HepG2 (cell line): ENCODE measurements at regions not wholly inside any gene's neighbourhood (a gene's known extent, or its start where the extent isn't known, plus 50 kb on each side); places are given as distances from the start of the nearest gene placed in this dataset.

Experiments used
- ARID4A ChIP-seq: sonication (generic); formaldehyde crosslinking; IDR thresholded peaks from 2 replicates; pipeline ENCODE4 v1.5.0; 2020; ENCODE audit warnings: mild to moderate bottlenecking, missing genetic modification reagents, borderline replicate concordance
- CHCHD3 ChIP-seq: sonication (generic); formaldehyde crosslinking; IDR thresholded peaks from 2 replicates; pipeline ENCODE4 v1.8.0; 2022; ENCODE audit warnings: mild to moderate bottlenecking, missing genetic modification reagents, moderate library complexity
- FOXC1 ChIP-seq: sonication (generic); formaldehyde crosslinking; IDR thresholded peaks from 2 replicates; pipeline ENCODE4 v1.8.0; 2022; ENCODE audit warnings: mild to moderate bottlenecking, missing genetic modification reagents, borderline replicate concordance
- GABPA ChIP-seq, 2 experiments: IDR thresholded peaks; 2 replicates each; pipeline ENCODE4 v1.6.1; 2011 to 2016; ENCODE audit warnings: low read depth in 2 of 2, low read length in 1 of 2, missing biosample characterization in 1 of 2, missing genetic modification characterization in 1 of 2
- GFI1 ChIP-seq: sonication (generic); formaldehyde crosslinking; IDR thresholded peaks from 2 replicates; pipeline ENCODE4 v1.5.0; 2020; ENCODE audit warnings: missing genetic modification reagents, mild to moderate bottlenecking, borderline replicate concordance
- GMEB1 ChIP-seq: sonication (generic); formaldehyde crosslinking; IDR thresholded peaks from 2 replicates; pipeline ENCODE4 v1.5.1; 2020; ENCODE audit warnings: missing genetic modification reagents, mild to moderate bottlenecking, borderline replicate concordance
- HBP1 ChIP-seq: IDR thresholded peaks from 2 replicates; pipeline ENCODE4 v1.6.1; 2016; ENCODE audit warnings: low read depth, control low read depth
- HIVEP1 ChIP-seq: sonication (generic); formaldehyde crosslinking; IDR thresholded peaks from 2 replicates; pipeline ENCODE4 v1.4.0; 2020; ENCODE audit warnings: mild to moderate bottlenecking, missing genetic modification reagents
- HNF1B ChIP-seq: sonication (generic); formaldehyde crosslinking; IDR thresholded peaks from 2 replicates; pipeline ENCODE4 v1.5.1; 2020; ENCODE audit warnings: mild to moderate bottlenecking, moderate library complexity, missing genetic modification reagents
- MBD4 ChIP-seq: IDR thresholded peaks from 2 replicates; pipeline ENCODE4 v1.6.1; 2012; ENCODE audit warnings: low read length, inconsistent platforms, borderline replicate concordance
- NR2C2 ChIP-seq: sonication (generic); formaldehyde crosslinking; IDR thresholded peaks from 2 replicates; pipeline ENCODE4 v1.4.0; 2020; ENCODE audit warnings: missing genetic modification reagents, mild to moderate bottlenecking, moderate library complexity, borderline replicate concordance
- RFX1 ChIP-seq: fragments of 450-650 bp; IDR thresholded peaks from 2 replicates; pipeline ENCODE4 v1.6.1; 2017
- SATB2 ChIP-seq: sonication (generic); formaldehyde crosslinking; IDR thresholded peaks from 2 replicates; pipeline ENCODE4 v1.5.0; 2020; ENCODE audit warnings: missing genetic modification reagents
- SRSF9 ChIP-seq: fragments of 200-400 bp; formaldehyde crosslinking; IDR thresholded peaks from 2 replicates; pipeline ENCODE4 v1.6.1; 2018; ENCODE audit warnings: borderline replicate concordance, mild to moderate bottlenecking, low read depth, low read length; ENCODE audit not compliant: insufficient read depth, poor library complexity, severe bottlenecking
- TCF7L2 ChIP-seq: IDR thresholded peaks from 2 replicates; pipeline ENCODE4 v1.6.1; 2011; ENCODE audit warnings: mild to moderate bottlenecking, low read depth, low read length, moderate library complexity
- ZNF234 ChIP-seq: sonication (generic); formaldehyde crosslinking; conservative IDR thresholded peaks from 2 replicates; pipeline ENCODE4 v1.5.1; 2020; ENCODE audit warnings: mild to moderate bottlenecking, missing genetic modification reagents
- ZNF282 ChIP-seq: fragments of 450-650 bp; IDR thresholded peaks from 2 replicates; pipeline ENCODE4 v1.6.1; 2018; ENCODE audit not compliant: partially characterized antibody
- ZNF329 ChIP-seq: sonication (generic); formaldehyde crosslinking; IDR thresholded peaks from 2 replicates; pipeline ENCODE4 v1.9.0; 2021; ENCODE audit warnings: low read depth, mild to moderate bottlenecking, missing genetic modification reagents
- ZNF350 ChIP-seq: sonication (generic); formaldehyde crosslinking; IDR thresholded peaks from 2 replicates; pipeline ENCODE4 v1.4.0; 2020; ENCODE audit warnings: mild to moderate bottlenecking, low read depth, missing genetic modification reagents, borderline replicate concordance
- ZNF777 ChIP-seq: sonication (generic); formaldehyde crosslinking; IDR thresholded peaks from 2 replicates; pipeline ENCODE4 v1.4.0; 2020; ENCODE audit warnings: missing genetic modification reagents

- TF ChIP-seq HNF1B (peak; percentile 76), GFI1 (CRISPR knock-in tag) (no peak; the same call in none of the 2 replicates), ARID4A (CRISPR knock-in tag) (peak; percentile 46; the same call in 1 of the 2 replicates), HIVEP1 (peak; percentile 67; the same call in 1 of the 2 replicates), ZNF350 (CRISPR knock-in tag) (peak; percentile 70; the same call in 1 of the 2 replicates), ZNF777 (CRISPR knock-in tag) (no peak), FOXC1 (CRISPR knock-in tag) (peak; percentile 67; the same call in 1 of the 2 replicates), GABPA (IDR thresholded peaks at IDR 0.05; ENCODE audit: low read depth, low read length) (no peak), GABPA (CRISPR knock-in tag; IDR thresholded peaks at IDR 0.05; ENCODE audit: low read depth) (no peak), NR2C2 (peak; percentile 66), ZNF234 (CRISPR knock-in tag) (no peak; the same call in 1 of the 2 replicates), SATB2 (CRISPR knock-in tag) (no peak), ZNF282 (no peak), HBP1 (peak; percentile 74), RFX1 (no peak), TCF7L2 (no peak), SRSF9 (no peak), CHCHD3 (CRISPR knock-in tag) (no peak), GMEB1 (CRISPR knock-in tag) (peak; percentile 64), MBD4 (no peak), ZNF329 (no peak)
Observed at GRCh38 chr1:244970744-244971551, 106.6 kb upstream of the HNRNPU start (continued).
